Prostate gland (tissue), 2 donors: ENCODE measurements at regions not wholly inside any gene's neighbourhood (a gene's known extent, or its start where the extent isn't known, plus 50 kb on each side); places are given as distances from the start of the nearest gene placed in this dataset.

ENCODE experiments used
- CTCF ChIP-seq, 4 experiments: fragments of 200-600 bp in 2 of 4; fragments of 450-650 bp in 2 of 4; sonication (generic) in 2 of 4; IDR thresholded peaks; 1 replicate in 3 of 4; 2 replicates in 1 of 4; pipeline ENCODE4 v1.5.1; 2016 to 2019; ENCODE audit warnings: antibody characterized with exemption in 4 of 4, mild to moderate bottlenecking in 2 of 4, moderate library complexity in 2 of 4
- POLR2A ChIP-seq: fragments of 450-650 bp; IDR thresholded peaks from one replicate; pipeline ENCODE4 v1.6.1; 2016; ENCODE audit warnings: antibody characterized with exemption, mild to moderate bottlenecking

- TF ChIP-seq POLR2A (no peak), CTCF (IDR thresholded peaks at IDR 0.05) (no peak)
Measured at GRCh38 chr20:10960416-10960815, 286.6 kb upstream of the JAG1 start.
